Stomach (tissue), 8 donors: ENCODE measurements at regions not wholly inside any gene's neighbourhood (a gene's known extent, or its start where the extent isn't known, plus 50 kb on each side); places are given as distances from the start of the nearest gene placed in this dataset.

Experiments
- DNase-seq, 2 donors: peaks; one replicate each; pipeline versions ENCODE4 v3.0.0 to v3.0.0-alpha.2; 2013 to 2019
- H3K27ac ChIP-seq, 5 donors: fragments of 200-600 bp in 4 of 5; sonication (generic) in 4 of 5; one replicate each; pipeline ENCODE4 v1.5.1; 2013 to 2019; ENCODE audit warnings: mild to moderate bottlenecking in 1 of 5, moderate library complexity in 1 of 5
- H3K27me3 ChIP-seq, 3 donors: fragments of 200-600 bp; sonication (generic); one replicate each; pipeline ENCODE4 v1.5.1; 2017 to 2019; ENCODE audit warnings: mixed run types in 1 of 3
- H3K36me3 ChIP-seq, 4 donors: fragments of 200-600 bp; sonication (generic); 1 replicate in 3 of 4; 2 replicates in 1 of 4; pipeline ENCODE4 v1.5.1; 2016 to 2019
- H3K4me1 ChIP-seq, 4 donors: fragments of 200-600 bp; sonication (generic); one replicate each; pipeline ENCODE4 v1.5.1; 2016 to 2019
- H3K4me3 ChIP-seq, 4 donors: fragments of 200-600 bp; sonication (generic) in 3 of 4; one replicate each; pipeline ENCODE4 v1.5.1; 2016 to 2019; ENCODE audit warnings: mild to moderate bottlenecking in 1 of 4
- H3K9me3 ChIP-seq, 4 donors: fragments of 200-600 bp; sonication (generic); one replicate each; pipeline ENCODE4 v1.5.1; 2016 to 2019
- EP300 ChIP-seq: sonication (generic); formaldehyde crosslinking; IDR thresholded peaks from one replicate; pipeline ENCODE4 v1.6.1; 2017; ENCODE audit warnings: antibody characterized with exemption
- POLR2A ChIP-seq, 4 donors: fragments of 450-650 bp; IDR thresholded peaks; one replicate each; pipeline ENCODE4 v1.6.1; 2016; ENCODE audit warnings: antibody characterized with exemption in 4 of 4, control low read depth in 2 of 4, mild to moderate bottlenecking in 1 of 4, moderate library complexity in 1 of 4
- POLR2AphosphoS5 ChIP-seq, 3 donors: sonication (generic); formaldehyde crosslinking; IDR thresholded peaks; one replicate each; pipeline ENCODE4 v1.6.1; 2016; ENCODE audit warnings: antibody characterized with exemption in 3 of 3
- WGBS, 5 donors: extraction: QIAGEN DNeasy Blood & Tissue Kit in 3 of 5; methylation state at CpG; one replicate each; pipeline versions ENCODE4 v1.1.5 to v1.1.7; 2013 to 2018; 5-methylcytosine and 5-hydroxymethylcytosine counted together
- intact Hi-C: fragments of 100-400 bp; cut with DNase I; formaldehyde crosslinking; loops from one replicate; pipeline ENCODE4 v1.15.1; 2023; ENCODE audit warnings: low total_unique reads
- TF ChIP-seq, protein P1 (sequence below), 7 experiments: fragments of 450-650 bp in 4 of 7; fragments of 200-600 bp in 3 of 7; sonication (generic) in 3 of 7; IDR thresholded peaks; one replicate each; pipeline ENCODE4 v1.5.1; 2016 to 2019; ENCODE audit warnings: antibody characterized with exemption in 7 of 7, control low read depth in 2 of 7, mild to moderate bottlenecking in 1 of 7
- donor health status: healthy with polysubstance abuse.
- donor health status: Bipolar disorder and iron deficiency.
- donor health status: healthy.

- intact Hi-C loops = no loop called here
- no peaks in the 10 kb centered on the region for H3K36me3 ChIP-seq
- no peak overlapping the region for H3K27ac ChIP-seq
- H3K9me3 ChIP-seq = no peaks in the 10 kb centered on the region
- peaks cover 0 to 48% (median 11%) of the 10 kb centered on the region in 3 donors for H3K27me3 ChIP-seq
- H3K4me1 ChIP-seq = no peaks in the 10 kb centered on the region
- no peak for DNase-seq
- 70 to 83% (median 78%) methylated on average over 11 of the region's 11 CpGs for WGBS, 5 donors
- H3K4me3 ChIP-seq = no peak overlapping the region
- TF ChIP-seq, protein P1, sequence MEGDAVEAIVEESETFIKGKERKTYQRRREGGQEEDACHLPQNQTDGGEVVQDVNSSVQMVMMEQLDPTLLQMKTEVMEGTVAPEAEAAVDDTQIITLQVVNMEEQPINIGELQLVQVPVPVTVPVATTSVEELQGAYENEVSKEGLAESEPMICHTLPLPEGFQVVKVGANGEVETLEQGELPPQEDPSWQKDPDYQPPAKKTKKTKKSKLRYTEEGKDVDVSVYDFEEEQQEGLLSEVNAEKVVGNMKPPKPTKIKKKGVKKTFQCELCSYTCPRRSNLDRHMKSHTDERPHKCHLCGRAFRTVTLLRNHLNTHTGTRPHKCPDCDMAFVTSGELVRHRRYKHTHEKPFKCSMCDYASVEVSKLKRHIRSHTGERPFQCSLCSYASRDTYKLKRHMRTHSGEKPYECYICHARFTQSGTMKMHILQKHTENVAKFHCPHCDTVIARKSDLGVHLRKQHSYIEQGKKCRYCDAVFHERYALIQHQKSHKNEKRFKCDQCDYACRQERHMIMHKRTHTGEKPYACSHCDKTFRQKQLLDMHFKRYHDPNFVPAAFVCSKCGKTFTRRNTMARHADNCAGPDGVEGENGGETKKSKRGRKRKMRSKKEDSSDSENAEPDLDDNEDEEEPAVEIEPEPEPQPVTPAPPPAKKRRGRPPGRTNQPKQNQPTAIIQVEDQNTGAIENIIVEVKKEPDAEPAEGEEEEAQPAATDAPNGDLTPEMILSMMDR (IDR thresholded peaks at IDR 0.05) = no peak
- TF ChIP-seq EP300 (no peak), POLR2A (IDR thresholded peaks at IDR 0.05) (no peak), POLR2AphosphoS5 (IDR thresholded peaks at IDR 0.05) (no peak)
Measured at GRCh38 chr12:4197922-4198763, 75.4 kb upstream of the CCND2 start.

DNA sequence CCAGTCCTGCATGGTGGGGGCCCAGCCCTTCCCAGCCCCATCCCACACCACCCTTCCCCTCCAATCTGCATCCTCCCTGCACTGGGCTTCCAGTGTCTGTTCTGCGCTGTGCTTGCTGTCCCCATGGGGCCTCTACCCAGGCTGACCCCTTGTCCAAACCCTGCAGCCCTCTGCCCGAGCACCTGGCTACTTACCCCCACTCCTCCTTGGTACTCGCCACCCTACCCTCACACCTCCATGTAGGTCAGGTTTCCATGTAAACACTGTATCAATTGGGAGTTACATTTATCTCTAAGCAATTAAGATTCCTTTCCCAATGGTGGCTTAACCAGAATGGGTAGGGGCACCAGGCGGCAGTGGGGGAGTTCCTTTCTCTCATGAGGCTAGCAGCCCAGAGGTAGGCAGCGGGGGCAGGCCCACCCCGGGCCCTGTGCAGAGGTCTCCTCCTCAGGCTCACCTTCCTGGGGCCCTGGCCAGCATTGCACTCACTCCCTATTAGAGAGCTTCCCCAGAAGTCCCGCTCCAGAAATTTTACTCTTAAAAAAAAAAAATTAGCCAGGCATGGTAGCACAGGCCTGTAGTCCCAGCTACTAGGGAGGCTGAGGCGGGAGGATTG lies 76.6 kb upstream of the CCND2 start:
- TF ChIP-seq, protein P1 (IDR thresholded peaks at IDR 0.05) = no peak
- TF ChIP-seq EP300 = no peak
- no peak for TF ChIP-seq POLR2A (IDR thresholded peaks at IDR 0.05)
- no peak for TF ChIP-seq POLR2AphosphoS5 (IDR thresholded peaks at IDR 0.05)
- H3K9me3 ChIP-seq = no peaks in the 10 kb centered on the region
- WGBS, 5 donors = 76 to 78% (median 76%) methylated on average over 8 of the region's 8 CpGs
- intact Hi-C loops = no loop called here
- DNase-seq = no peak
- no peaks in the 10 kb centered on the region for H3K4me1 ChIP-seq
- H3K36me3 ChIP-seq = no peaks in the 10 kb centered on the region
- no peak overlapping the region for H3K4me3 ChIP-seq
- peaks cover 0 to 47% (median 11%) of the 10 kb centered on the region in 3 donors for H3K27me3 ChIP-seq
- H3K27ac ChIP-seq = no peak overlapping the region

DNA sequence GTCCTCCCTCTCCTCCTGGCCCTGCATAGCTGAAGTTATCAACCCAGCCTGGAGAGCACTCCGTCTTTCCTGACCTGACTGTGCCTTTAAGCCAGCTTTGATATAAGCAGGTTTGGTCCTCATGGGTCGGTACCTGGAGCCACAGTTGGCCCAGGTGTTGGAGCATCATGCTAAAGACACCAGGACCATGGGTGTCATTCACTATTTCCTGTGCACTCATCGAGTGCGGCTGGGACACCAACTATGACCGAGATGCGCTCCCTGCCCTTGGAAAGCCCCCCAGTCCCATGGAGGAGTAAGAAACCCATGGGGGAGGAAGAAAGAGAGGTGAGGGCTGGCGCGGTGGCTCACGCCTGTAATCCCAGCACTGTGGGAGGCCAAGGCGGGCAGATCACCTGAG lies 78.9 kb upstream of the CCND2 start:
- DNase-seq = no peak
- H3K9me3 ChIP-seq = no peaks in the 10 kb centered on the region
- H3K36me3 ChIP-seq = no peaks in the 10 kb centered on the region
- TF ChIP-seq POLR2AphosphoS5 (IDR thresholded peaks at IDR 0.05) (no peak), EP300 (no peak), POLR2A (IDR thresholded peaks at IDR 0.05) (no peak)
- TF ChIP-seq, protein P1 (IDR thresholded peaks at IDR 0.05) = no peak
- no peak overlapping the region for H3K27ac ChIP-seq
- no peak overlapping the region for H3K4me3 ChIP-seq
- peaks cover 0 to 37% (median 5%) of the 10 kb centered on the region in 3 donors for H3K27me3 ChIP-seq
- intact Hi-C loops = no loop called here
- H3K4me1 ChIP-seq = no peaks in the 10 kb centered on the region
- 78 to 92% (median 87%) methylated on average over 6 to 10 of the region's 10 CpGs for WGBS, 5 donors

GRCh38 chr12:4193821-4194220 lies 79.7 kb upstream of the CCND2 start:
- H3K36me3 ChIP-seq = no peaks in the 10 kb centered on the region
- TF ChIP-seq POLR2AphosphoS5 (IDR thresholded peaks at IDR 0.05) = no peak
- TF ChIP-seq, protein P1 (IDR thresholded peaks at IDR 0.05) = no peak
- TF ChIP-seq EP300 = no peak
- TF ChIP-seq POLR2A (IDR thresholded peaks at IDR 0.05) = no peak
- DNase-seq = no peak
- no peak overlapping the region for H3K4me3 ChIP-seq
- no peak overlapping the region for H3K27ac ChIP-seq
- peaks cover 0 to 37% (median 5%) of the 10 kb centered on the region in 3 donors for H3K27me3 ChIP-seq
- no peaks in the 10 kb centered on the region for H3K4me1 ChIP-seq
- no peaks in the 10 kb centered on the region for H3K9me3 ChIP-seq
- intact Hi-C loops = no loop called here
- 26 to 39% (median 31%) methylated on average over 8 of the region's 8 CpGs for WGBS, 5 donors
